ENCODE measurements at regions not wholly inside any gene's neighbourhood (a gene's known extent, or its start where the extent isn't known, plus 50 kb on each side); places are given as distances from the start of the nearest gene placed in this dataset.

DNA sequence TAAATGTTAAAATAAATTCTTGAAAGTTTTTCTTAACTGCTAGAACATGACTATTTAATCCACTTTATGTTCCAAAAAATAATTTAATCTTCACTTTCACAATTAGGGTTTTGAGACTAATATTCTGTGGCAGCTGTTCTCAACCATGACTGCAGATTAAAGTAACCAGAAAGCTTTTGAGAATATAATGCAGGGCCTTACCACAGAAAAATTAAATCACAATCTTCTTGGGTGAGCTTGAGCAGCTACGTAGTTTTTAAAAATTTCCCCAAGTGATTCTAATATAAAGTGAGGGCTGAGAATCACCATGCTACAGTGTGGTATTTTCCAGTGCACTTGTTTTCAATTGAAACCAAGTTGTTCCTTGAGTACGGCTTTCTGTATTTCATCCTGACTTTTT, 196.6 kb upstream of the PTCHD4 start:
- Mint-ChIP-seq H3K4me1 (no peaks in the 10 kb centered on the region), H3K27me3 (ENCODE audit: low read depth) (no peaks in the 10 kb centered on the region), H3K36me3 (ENCODE audit: low read depth) (no peaks in the 10 kb centered on the region), H3K4me3 (no peak overlapping the region), H3K9me3 (peaks cover 11% of the 10 kb centered on the region), H3K27ac (ENCODE audit: unreplicated experiment) (no peak overlapping the region)
- TF ChIP-seq, protein P1, sequence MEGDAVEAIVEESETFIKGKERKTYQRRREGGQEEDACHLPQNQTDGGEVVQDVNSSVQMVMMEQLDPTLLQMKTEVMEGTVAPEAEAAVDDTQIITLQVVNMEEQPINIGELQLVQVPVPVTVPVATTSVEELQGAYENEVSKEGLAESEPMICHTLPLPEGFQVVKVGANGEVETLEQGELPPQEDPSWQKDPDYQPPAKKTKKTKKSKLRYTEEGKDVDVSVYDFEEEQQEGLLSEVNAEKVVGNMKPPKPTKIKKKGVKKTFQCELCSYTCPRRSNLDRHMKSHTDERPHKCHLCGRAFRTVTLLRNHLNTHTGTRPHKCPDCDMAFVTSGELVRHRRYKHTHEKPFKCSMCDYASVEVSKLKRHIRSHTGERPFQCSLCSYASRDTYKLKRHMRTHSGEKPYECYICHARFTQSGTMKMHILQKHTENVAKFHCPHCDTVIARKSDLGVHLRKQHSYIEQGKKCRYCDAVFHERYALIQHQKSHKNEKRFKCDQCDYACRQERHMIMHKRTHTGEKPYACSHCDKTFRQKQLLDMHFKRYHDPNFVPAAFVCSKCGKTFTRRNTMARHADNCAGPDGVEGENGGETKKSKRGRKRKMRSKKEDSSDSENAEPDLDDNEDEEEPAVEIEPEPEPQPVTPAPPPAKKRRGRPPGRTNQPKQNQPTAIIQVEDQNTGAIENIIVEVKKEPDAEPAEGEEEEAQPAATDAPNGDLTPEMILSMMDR (conservative IDR thresholded peaks at IDR 0.05), result no peak
- DNase-seq (ENCODE audit: low read depth, low spot score), result no peak

GRCh38 chr6:48290595-48290994, 179.6 kb upstream of the PTCHD4 start:
- Mint-ChIP-seq H3K9me3 (no peaks in the 10 kb centered on the region), H3K27me3 (ENCODE audit: low read depth) (no peaks in the 10 kb centered on the region), H3K36me3 (ENCODE audit: low read depth) (no peaks in the 10 kb centered on the region), H3K27ac (ENCODE audit: unreplicated experiment) (no peak overlapping the region), H3K4me1 (peaks cover 5% of the 10 kb centered on the region), H3K4me3 (no peak overlapping the region)
- DNase-seq (ENCODE audit: low read depth, low spot score), result no peak
- TF ChIP-seq, protein P1 (conservative IDR thresholded peaks at IDR 0.05), result no peak

DNA sequence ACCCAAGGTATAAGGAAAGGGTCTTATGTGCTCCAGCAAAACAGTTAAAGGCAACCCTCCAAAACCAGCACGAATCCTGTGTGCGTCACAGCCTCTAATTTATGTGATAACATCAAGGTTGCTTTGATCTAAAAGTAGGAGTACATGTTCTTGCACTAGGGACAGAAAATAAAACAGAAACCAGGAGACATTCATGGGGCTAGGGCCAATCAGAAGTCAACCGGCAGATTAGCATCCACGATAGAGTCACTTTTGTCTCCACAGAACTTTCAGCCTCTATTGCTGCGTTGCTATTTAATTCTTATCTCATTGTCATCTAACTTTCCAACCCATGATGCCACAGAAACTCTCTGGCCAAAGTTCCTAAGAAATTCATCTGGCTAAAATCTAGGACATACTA, 178.8 kb upstream of the PTCHD4 start:
- no peak for DNase-seq (ENCODE audit: low read depth, low spot score)
- TF ChIP-seq, protein P1 (conservative IDR thresholded peaks at IDR 0.05), result no peak
- Mint-ChIP-seq H3K27me3 (ENCODE audit: low read depth) (no peaks in the 10 kb centered on the region), H3K27ac (ENCODE audit: unreplicated experiment) (no peak overlapping the region), H3K36me3 (ENCODE audit: low read depth) (no peaks in the 10 kb centered on the region), H3K4me3 (no peak overlapping the region), H3K4me1 (peaks cover 5% of the 10 kb centered on the region), H3K9me3 (no peaks in the 10 kb centered on the region)

- no peak overlapping the region for H3K27ac Mint-ChIP-seq (ENCODE audit: unreplicated experiment)
- no peaks in the 10 kb centered on the region for H3K9me3 Mint-ChIP-seq
- H3K4me1 Mint-ChIP-seq, result peaks cover 15% of the 10 kb centered on the region
- H3K36me3 Mint-ChIP-seq (ENCODE audit: low read depth), result no peaks in the 10 kb centered on the region
- no peak for DNase-seq (ENCODE audit: low read depth, low spot score)
- H3K4me3 Mint-ChIP-seq, result no peak overlapping the region
- H3K27me3 Mint-ChIP-seq (ENCODE audit: low read depth), result no peaks in the 10 kb centered on the region
- TF ChIP-seq, protein P1 (conservative IDR thresholded peaks at IDR 0.05), result no peak
Observed at GRCh38 chr6:48281217-48281616, 170.2 kb upstream of the PTCHD4 start.

GRCh38 chr6:48280035-48280620, 169.1 kb upstream of the PTCHD4 start:
- H3K4me1 Mint-ChIP-seq, result peaks cover 15% of the 10 kb centered on the region
- no peaks in the 10 kb centered on the region for H3K9me3 Mint-ChIP-seq
- no peak overlapping the region for H3K27ac Mint-ChIP-seq (ENCODE audit: unreplicated experiment)
- H3K4me3 Mint-ChIP-seq, result no peak overlapping the region
- DNase-seq (ENCODE audit: low read depth, low spot score), result no peak
- TF ChIP-seq, protein P1 (conservative IDR thresholded peaks at IDR 0.05), result no peak
- H3K27me3 Mint-ChIP-seq (ENCODE audit: low read depth), result no peaks in the 10 kb centered on the region
- no peaks in the 10 kb centered on the region for H3K36me3 Mint-ChIP-seq (ENCODE audit: low read depth)

Measured in neural crest cell (in vitro differentiated cells).